Naive B cell (primary cell): ENCODE measurements at regions not wholly inside any gene's neighbourhood (a gene's known extent, or its start where the extent isn't known, plus 50 kb on each side); places are given as distances from the start of the nearest gene placed in this dataset.
"Not testable (repeated sequence)": the region's sequence is repeated elsewhere in the genome, so short reads cannot be mapped to it uniquely, and the experiment has no call there.

Source experiments
- ATAC-seq, 2 donors: fragments of 150-1000 bp; cut with Tn5 transposase; 2 replicates each; pipeline ENCODE4 v1.10.0; 2021; ENCODE audit warnings: low read depth in 2 of 2, mild to moderate bottlenecking in 2 of 2, moderate library complexity in 2 of 2
- DNase-seq: peaks from one replicate; pipeline ENCODE4 v3.0.0; 2022
- H3K27ac Mint-ChIP-seq, 6 donors: one replicate each; pipeline ENCODE4 v1.8.0; 2020 to 2022; ENCODE audit warnings: mild to moderate bottlenecking in 6 of 6, mixed read lengths in 6 of 6, moderate library complexity in 5 of 6, inconsistent platforms in 2 of 6
- H3K27me3 Mint-ChIP-seq, 3 donors: one replicate each; pipeline ENCODE4 v1.8.0; 2021 to 2022; ENCODE audit warnings: mixed read lengths in 3 of 3, mild to moderate bottlenecking in 1 of 3
- H3K36me3 Mint-ChIP-seq, 2 donors: one replicate each; pipeline ENCODE4 v1.8.0; 2020 to 2022; ENCODE audit warnings: mixed read lengths in 2 of 2, inconsistent platforms in 1 of 2, mild to moderate bottlenecking in 1 of 2
- H3K4me1 Mint-ChIP-seq, 3 donors: one replicate each; pipeline ENCODE4 v1.8.0; 2020 to 2022; ENCODE audit warnings: mixed read lengths in 3 of 3, inconsistent platforms in 1 of 3, mild to moderate bottlenecking in 1 of 3, moderate library complexity in 1 of 3
- H3K4me3 Mint-ChIP-seq, 8 donors: one replicate each; pipeline ENCODE4 v1.8.0; 2020 to 2022; ENCODE audit warnings: mild to moderate bottlenecking in 8 of 8, mixed read lengths in 8 of 8, moderate library complexity in 8 of 8, inconsistent platforms in 2 of 8
- H3K9me3 Mint-ChIP-seq, 7 donors: one replicate each; pipeline ENCODE4 v1.8.0; 2020 to 2022; ENCODE audit warnings: mixed read lengths in 7 of 7, mild to moderate bottlenecking in 5 of 7, inconsistent platforms in 2 of 7, moderate library complexity in 1 of 7

DNA sequence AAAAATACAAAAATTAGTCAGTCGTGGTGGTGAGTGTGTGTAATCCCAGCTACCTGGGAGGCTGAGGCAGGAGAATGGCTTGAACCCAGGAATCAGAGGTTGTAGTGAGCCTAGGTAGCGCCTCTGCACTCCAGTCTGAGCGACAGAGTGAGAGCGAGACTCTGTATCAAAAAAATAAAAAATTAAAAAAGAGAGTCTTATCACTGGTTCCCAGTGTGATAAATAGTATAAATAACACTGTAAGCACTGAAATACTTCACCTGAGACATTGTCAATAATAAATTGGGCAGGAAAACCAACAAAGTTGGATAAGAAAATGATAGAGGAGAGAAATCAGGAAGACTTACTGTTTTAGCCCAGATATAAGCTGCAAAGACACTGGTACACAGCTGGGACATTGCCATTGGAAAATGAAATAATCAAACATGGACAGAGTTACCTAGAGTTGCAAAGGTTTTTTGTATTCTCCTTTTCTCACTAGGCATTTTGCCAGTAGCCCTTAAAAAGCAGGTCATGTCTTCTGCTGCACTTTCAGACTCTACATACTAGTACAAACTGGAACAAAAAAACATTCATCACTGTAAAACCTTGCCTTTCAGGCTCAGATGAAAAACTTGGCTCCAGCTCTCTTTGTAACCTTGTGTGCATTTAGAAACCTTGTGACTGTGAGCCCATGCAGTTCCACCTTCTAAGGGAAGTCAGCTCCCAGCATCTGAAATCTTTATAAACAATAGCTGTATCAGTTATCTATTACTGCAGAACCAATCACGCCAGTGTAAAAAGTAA, 55.0 kb upstream of the PPP1R2C start:
- Mint-ChIP-seq H3K27ac (no peak overlapping the region), H3K9me3 (peaks cover 0 to 12% (median 3%) of the 10 kb centered on the region in 7 donors), H3K36me3 (no peaks in the 10 kb centered on the region), H3K4me3 (no peak overlapping the region), H3K27me3 (no peaks in the 10 kb centered on the region), H3K4me1 (peaks cover 0 to 5% (median 0%) of the 10 kb centered on the region in 3 donors)
- ATAC-seq = no peak
- DNase-seq = no peak

DNA sequence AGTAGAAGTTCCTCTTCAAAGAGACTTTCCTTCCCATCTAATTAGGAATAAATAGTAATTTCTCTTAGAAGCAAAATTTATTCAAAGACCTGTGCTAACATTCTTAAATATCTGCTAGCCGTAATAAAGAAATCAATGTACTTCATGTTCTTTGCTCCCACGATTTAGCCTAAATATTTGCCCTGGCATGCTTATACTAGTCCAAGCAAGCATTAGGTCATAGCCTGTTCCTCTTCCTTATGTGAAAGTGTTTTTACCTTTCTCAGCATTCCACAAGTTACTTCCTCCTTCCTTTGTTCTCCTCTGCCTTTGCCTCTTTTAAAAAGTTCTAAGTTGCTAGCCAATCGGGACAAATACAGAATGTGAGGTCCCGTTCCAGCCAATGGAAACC, 55.6 kb upstream of the PPP1R2C start:
- not testable (repeated sequence) for H3K4me3 Mint-ChIP-seq, H3K27ac Mint-ChIP-seq, DNase-seq, ATAC-seq, H3K36me3 Mint-ChIP-seq, H3K4me1 Mint-ChIP-seq, H3K27me3 Mint-ChIP-seq
- peaks cover 0 to 12% (median 3%) of the 10 kb centered on the region in 7 donors for H3K9me3 Mint-ChIP-seq

DNA sequence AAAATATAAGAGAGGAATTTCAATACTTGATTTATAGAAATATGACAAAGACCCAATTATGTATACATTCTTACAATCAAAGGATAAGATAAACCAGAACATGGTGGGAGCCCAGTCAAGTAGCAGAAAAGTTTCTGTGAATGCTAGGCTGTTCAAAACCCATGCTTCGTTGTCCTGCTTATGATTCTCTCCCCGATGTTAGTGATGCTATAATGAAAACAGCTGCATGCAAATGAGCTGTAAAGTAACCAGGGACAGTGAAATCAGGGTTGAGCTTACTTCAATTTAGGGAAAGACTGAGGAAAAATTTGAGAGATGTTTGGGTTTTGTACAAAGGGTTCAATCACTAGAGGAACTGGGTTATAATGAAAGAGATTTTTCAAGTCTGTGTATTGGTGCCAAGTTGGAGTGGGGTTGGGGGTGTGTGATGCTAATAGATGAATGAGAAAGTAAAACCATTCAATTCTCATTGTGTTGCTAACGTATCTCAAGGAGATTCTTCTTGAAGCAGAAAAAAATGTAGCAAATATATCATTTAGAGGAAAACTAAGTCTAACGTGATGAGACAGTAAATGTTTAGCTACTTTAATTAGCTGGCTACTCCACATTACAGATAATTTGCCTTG, 59.3 kb upstream of the PPP1R2C start:
- Mint-ChIP-seq H3K27me3 (no peaks in the 10 kb centered on the region), H3K9me3 (peaks cover 0 to 7% (median 0%) of the 10 kb centered on the region in 7 donors), H3K4me1 (peaks cover 0 to 5% (median 5%) of the 10 kb centered on the region in 3 donors), H3K36me3 (no peaks in the 10 kb centered on the region), H3K27ac (no peak overlapping the region), H3K4me3 (no peak overlapping the region)
- no peak for ATAC-seq
- no peak for DNase-seq

DNA sequence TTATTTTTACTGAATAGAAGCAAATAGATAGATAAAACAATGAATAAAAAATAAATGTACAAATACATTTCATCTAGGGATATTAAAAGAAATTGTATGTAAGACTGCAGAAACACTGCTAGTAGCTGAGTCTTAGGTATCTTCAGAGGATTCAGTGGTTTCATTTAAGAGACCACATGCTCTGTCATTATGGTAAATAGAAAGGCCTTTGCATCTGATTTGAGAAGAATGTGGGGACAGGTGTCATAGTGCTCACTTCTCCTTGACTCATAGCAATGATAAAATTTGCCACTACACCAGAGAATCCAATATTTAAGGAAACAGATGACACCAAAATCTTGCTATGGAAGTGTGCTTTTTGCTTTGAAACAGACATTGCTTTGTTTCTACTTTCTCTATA, 59.8 kb upstream of the PPP1R2C start:
- Mint-ChIP-seq H3K27me3 (no peaks in the 10 kb centered on the region), H3K4me3 (no peak overlapping the region), H3K36me3 (no peaks in the 10 kb centered on the region), H3K4me1 (peaks cover 0 to 5% (median 5%) of the 10 kb centered on the region in 3 donors), H3K27ac (no peak overlapping the region), H3K9me3 (peaks cover 0 to 7% (median 0%) of the 10 kb centered on the region in 7 donors)
- no peak for DNase-seq
- peak in 1 of 2 donors; percentile 27 for ATAC-seq

DNA sequence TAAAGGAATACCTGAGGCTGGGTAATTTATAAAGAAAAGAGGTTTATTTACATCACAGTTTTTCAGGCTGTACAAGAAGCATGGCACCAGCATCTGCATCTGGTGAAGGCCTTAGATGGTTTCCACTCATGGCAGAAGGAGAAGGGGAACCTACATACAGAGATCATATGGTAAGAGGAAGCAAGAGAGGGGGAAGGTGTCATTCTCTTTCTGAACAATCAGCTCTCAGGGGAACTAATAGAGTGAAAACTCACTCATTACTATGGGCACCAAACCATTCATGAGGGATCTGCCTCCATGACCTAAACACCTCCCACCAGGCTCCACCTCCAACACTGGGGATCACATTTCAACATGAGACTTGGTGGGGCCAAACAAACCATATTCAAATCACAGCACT, 61.7 kb upstream of the PPP1R2C start:
- no peaks in the 10 kb centered on the region for H3K36me3 Mint-ChIP-seq
- DNase-seq (no peak), ATAC-seq (no peak)
- no peak overlapping the region for H3K4me3 Mint-ChIP-seq
- H3K4me1 Mint-ChIP-seq = peaks cover 0 to 5% (median 5%) of the 10 kb centered on the region in 3 donors
- no peak overlapping the region for H3K27ac Mint-ChIP-seq
- H3K9me3 Mint-ChIP-seq = peaks cover 0 to 7% (median 0%) of the 10 kb centered on the region in 7 donors
- no peaks in the 10 kb centered on the region for H3K27me3 Mint-ChIP-seq

DNA sequence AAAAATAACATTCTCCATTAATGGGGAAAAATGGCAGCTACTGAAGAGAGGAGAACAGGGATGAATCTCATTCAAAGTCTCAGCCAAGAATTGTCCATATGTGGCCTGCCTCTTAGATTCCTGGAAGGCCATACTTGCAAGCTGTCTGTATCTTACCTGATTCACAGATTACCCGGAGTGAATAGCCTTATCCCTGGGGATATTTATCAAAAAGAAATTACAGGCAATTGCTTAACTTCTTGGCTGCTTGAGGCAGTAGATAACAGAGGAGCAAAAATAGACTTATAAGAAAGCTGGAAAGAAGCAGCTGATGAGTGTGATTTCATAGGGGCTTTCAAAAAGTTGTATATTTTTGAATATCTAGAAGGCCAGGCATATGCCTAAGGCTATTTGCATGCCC, 68.8 kb upstream of the PPP1R2C start:
- ATAC-seq (no peak), DNase-seq (no peak)
- no peak overlapping the region for H3K4me3 Mint-ChIP-seq
- peak overlapping the region in 1 of 6 donors; percentile 38 for H3K27ac Mint-ChIP-seq
- no peaks in the 10 kb centered on the region for H3K27me3 Mint-ChIP-seq
- peaks cover 6 to 28% (median 21%) of the 10 kb centered on the region in 7 donors for H3K9me3 Mint-ChIP-seq
- peaks cover 0 to 16% of the 10 kb centered on the region in 2 donors for H3K36me3 Mint-ChIP-seq
- no peaks in the 10 kb centered on the region for H3K4me1 Mint-ChIP-seq

DNA sequence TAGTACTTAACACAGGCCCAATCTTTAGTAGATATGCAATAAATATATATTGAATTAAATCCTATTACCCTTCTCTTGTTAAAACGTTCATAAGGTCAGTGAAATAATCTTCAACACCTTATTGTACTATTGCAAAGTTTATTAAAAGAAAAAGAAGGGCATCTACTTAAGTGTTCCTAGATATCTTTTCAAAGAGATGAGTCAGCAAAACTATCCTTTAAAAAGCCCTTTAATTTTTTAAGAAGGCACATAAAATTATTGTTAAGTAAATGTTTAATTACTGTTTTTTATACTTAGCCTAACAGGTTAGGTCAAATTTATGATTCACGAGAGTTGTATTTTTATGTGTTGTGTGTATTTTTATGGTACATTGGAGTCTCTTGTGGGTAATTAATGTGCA, 77.3 kb upstream of the PPP1R2C start:
- Mint-ChIP-seq H3K36me3 (peaks cover 0 to 11% of the 10 kb centered on the region in 2 donors), H3K27ac (no peak overlapping the region), H3K27me3 (no peaks in the 10 kb centered on the region), H3K4me1 (peaks cover 0 to 9% (median 4%) of the 10 kb centered on the region in 3 donors), H3K9me3 (peaks cover 2 to 19% (median 9%) of the 10 kb centered on the region in 7 donors), H3K4me3 (no peak overlapping the region)
- DNase-seq (no peak), ATAC-seq (no peak)

DNA sequence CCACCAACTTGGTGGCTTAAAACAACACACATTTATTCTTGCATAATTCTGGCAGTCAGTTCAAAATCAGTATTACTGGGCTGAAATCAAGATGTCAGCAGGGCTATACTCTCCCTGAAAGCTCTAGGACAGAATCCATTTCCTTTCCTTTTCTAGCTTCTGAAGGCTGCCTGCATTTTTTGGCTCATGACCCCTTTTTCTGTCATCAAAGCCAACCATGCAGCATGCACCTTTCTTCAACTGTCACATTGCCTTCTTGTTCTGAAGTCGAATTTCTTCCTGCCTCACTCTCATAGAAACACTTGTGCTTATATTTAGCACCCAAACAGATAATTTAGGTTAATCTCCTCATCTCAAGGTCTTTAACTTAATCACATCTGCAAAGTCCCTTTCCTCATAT, 79.8 kb upstream of the PPP1R2C start:
- H3K4me1 Mint-ChIP-seq = peaks cover 0 to 9% (median 4%) of the 10 kb centered on the region in 3 donors
- ATAC-seq (no peak), DNase-seq (no peak)
- peaks cover 0 to 11% of the 10 kb centered on the region in 2 donors for H3K36me3 Mint-ChIP-seq
- peak overlapping the region in 1 of 8 donors; percentile 20 for H3K4me3 Mint-ChIP-seq
- no peak overlapping the region for H3K27ac Mint-ChIP-seq
- H3K27me3 Mint-ChIP-seq = no peaks in the 10 kb centered on the region
- H3K9me3 Mint-ChIP-seq = peaks cover 2 to 28% (median 9%) of the 10 kb centered on the region in 7 donors

DNA sequence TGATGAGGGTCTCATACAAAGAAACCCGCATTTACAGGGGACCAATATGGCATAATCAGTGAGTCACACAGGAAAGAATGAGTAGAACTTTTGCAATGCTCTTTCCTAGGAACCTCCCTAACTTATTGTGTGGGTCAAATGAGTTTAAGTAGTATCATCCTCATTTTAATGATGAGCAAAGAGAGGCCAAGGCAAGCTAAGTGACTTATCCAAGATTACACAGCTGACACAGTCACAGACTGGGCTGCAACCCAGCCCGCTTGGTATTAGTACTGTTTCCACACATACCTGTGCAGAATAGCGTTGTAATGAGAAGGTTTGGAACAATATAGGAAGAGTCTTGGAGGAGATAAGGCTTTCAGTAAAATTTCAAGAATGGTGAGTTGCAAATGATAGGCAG, 91.0 kb upstream of the PPP1R2C start:
- Mint-ChIP-seq H3K4me1 (peaks cover 9 to 21% (median 9%) of the 10 kb centered on the region in 3 donors), H3K9me3 (peaks cover 0 to 7% (median 0%) of the 10 kb centered on the region in 7 donors), H3K4me3 (no peak overlapping the region), H3K27ac (peak overlapping the region in 1 of 6 donors; percentile 20), H3K27me3 (no peaks in the 10 kb centered on the region), H3K36me3 (no peaks in the 10 kb centered on the region)
- DNase-seq (no peak), ATAC-seq (no peak)

DNA sequence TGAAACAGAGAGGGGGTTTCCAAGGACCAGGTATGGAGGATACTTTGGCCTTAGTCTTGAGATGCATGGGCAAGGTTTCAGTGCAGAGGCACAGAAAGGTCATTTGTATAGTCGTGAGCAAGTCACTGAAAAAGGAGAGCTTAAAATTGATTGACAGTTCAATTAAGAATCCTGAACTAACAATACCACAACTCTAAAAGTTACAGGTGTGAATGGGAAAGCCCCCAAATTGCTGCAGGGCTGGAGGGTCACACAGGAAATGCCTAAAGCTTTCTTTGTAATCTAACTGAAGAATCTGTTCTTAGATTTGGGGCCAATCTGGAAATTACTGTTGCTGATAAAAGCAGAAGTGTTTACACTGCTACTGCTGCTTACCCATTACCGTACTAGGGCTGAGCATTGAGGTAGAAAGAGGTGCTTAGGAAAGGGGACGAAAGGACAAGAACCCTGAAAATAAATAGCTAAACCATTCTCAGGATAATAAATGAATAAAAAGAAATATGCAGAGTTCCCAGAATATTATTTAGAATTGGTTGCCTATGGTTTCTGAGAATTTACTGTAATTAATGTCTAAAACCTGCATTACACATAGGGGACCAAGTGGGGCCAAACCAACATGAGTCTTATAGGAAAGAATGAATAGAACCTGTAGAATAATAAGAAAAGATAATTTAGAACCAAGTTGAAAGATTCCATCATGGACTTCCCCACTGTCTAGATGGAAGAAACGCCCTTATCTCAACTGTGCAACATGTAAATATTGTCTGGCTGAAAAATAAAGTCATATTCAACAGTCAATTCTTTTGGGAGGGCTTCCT, 91.9 kb upstream of the PPP1R2C start:
- peak; percentile 95 to 96 for ATAC-seq
- Mint-ChIP-seq H3K9me3 (peaks cover 0 to 7% (median 0%) of the 10 kb centered on the region in 7 donors), H3K27ac (peak overlapping the region in 4 of 6 donors; percentile 20 to 68 (median 35)), H3K4me3 (peak overlapping the region in 3 of 8 donors; percentile 0 to 2 (median 1)), H3K36me3 (no peaks in the 10 kb centered on the region), H3K27me3 (no peaks in the 10 kb centered on the region), H3K4me1 (peaks cover 9 to 21% (median 9%) of the 10 kb centered on the region in 3 donors)
- DNase-seq = peak; percentile 39

DNA sequence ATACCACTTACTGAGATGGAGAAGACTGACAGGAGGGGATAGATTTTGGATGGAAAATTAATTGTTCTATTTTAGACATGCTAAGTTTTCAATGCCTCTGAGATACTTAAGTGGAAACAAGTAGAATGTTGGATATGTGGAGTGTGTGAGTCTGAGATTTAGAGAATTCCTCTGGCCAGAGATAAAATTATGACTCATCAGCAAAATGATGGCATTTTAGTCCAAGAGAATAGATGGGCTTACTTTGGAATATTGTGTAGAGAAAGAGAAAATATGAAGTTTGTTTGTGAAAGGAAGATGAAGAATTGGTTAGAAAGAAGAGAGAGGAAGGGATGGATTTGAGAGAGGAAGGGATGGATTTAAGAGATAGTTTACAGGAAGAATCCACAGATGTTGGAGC, 108.6 kb upstream of the PPP1R2C start:
- peak overlapping the region in 1 of 6 donors; percentile 53 for H3K27ac Mint-ChIP-seq
- H3K36me3 Mint-ChIP-seq = peaks cover 0 to 11% of the 10 kb centered on the region in 2 donors
- ATAC-seq (no peak), DNase-seq (no peak)
- peaks cover 0 to 6% (median 2%) of the 10 kb centered on the region in 7 donors for H3K9me3 Mint-ChIP-seq
- no peak overlapping the region for H3K4me3 Mint-ChIP-seq
- H3K27me3 Mint-ChIP-seq = peaks cover 0 to 25% (median 7%) of the 10 kb centered on the region in 3 donors
- H3K4me1 Mint-ChIP-seq = no peaks in the 10 kb centered on the region

DNA sequence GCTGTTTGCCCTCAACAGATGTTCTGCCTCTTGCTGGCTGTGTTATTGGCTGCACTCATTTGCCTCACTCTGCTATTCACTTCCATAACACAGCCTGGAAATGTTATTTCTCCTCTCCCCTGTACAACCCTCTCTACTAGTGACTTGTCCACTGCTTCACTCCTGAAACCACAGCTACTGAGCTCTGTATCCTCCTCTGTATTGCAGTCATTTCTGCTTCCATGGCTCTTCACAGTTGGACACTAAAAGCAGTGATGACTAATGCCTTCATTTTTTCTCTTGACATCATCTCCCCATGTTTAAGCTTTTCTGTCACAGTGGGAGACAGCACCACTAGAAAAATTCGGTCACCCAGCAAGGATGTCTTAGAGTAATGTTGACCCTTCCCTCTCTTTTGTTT, 123.0 kb upstream of the PPP1R2C start:
- ATAC-seq = no peak
- Mint-ChIP-seq H3K36me3 (no peaks in the 10 kb centered on the region), H3K27me3 (no peaks in the 10 kb centered on the region), H3K4me3 (no peak overlapping the region), H3K4me1 (peaks cover 0 to 11% (median 0%) of the 10 kb centered on the region in 3 donors), H3K9me3 (peaks cover 0 to 1% (median 0%) of the 10 kb centered on the region in 7 donors), H3K27ac (peak overlapping the region in 1 of 6 donors; percentile 1)
- no peak for DNase-seq

DNA sequence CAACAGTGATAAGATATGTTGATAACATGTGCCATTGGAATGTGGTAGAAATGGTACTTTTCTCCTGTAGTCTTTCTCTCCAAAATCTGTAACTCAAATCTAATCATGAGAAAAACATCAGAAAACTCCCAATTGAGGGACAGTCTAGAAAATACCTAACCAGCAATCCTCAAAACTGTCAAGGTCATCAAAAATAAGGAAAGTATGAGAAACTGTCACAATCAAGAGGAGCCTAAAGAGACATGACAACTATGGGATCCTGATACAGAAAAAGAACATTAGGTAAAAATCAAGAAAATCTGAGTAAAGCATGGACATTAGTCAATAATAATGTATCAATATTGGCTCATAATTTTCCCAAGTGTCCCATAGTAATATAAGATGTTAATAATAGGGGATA, 124.5 kb upstream of the PPP1R2C start:
- Mint-ChIP-seq H3K4me3 (no peak overlapping the region), H3K27ac (no peak overlapping the region), H3K36me3 (no peaks in the 10 kb centered on the region), H3K27me3 (no peaks in the 10 kb centered on the region), H3K4me1 (peaks cover 0 to 11% (median 0%) of the 10 kb centered on the region in 3 donors), H3K9me3 (peaks cover 0 to 2% (median 0%) of the 10 kb centered on the region in 7 donors)
- DNase-seq (no peak), ATAC-seq (no peak)
